Omental fat pad (tissue), 3 donors: ENCODE measurements at regions not wholly inside any gene's neighbourhood (a gene's known extent, or its start where the extent isn't known, plus 50 kb on each side); places are given as distances from the start of the nearest gene placed in this dataset.

Experiments
- ATAC-seq: fragments of 150-250 bp; one replicate; pipeline ENCODE4 v1.9.1; 2016; ENCODE audit warnings: mild to moderate bottlenecking, moderate library complexity; ENCODE audit not compliant: low FRiP score
- DNase-seq: peaks from one replicate; pipeline ENCODE4 v3.0.0-alpha.2; 2019; ENCODE audit warnings: low spot score
- TF ChIP-seq, protein P1 (sequence below), 3 donors: fragments of 450-650 bp; IDR thresholded peaks; one replicate each; pipeline ENCODE4 v1.5.1; 2016 to 2017; ENCODE audit warnings: antibody characterized with exemption in 3 of 3, mild to moderate bottlenecking in 3 of 3, moderate library complexity in 2 of 3

DNA sequence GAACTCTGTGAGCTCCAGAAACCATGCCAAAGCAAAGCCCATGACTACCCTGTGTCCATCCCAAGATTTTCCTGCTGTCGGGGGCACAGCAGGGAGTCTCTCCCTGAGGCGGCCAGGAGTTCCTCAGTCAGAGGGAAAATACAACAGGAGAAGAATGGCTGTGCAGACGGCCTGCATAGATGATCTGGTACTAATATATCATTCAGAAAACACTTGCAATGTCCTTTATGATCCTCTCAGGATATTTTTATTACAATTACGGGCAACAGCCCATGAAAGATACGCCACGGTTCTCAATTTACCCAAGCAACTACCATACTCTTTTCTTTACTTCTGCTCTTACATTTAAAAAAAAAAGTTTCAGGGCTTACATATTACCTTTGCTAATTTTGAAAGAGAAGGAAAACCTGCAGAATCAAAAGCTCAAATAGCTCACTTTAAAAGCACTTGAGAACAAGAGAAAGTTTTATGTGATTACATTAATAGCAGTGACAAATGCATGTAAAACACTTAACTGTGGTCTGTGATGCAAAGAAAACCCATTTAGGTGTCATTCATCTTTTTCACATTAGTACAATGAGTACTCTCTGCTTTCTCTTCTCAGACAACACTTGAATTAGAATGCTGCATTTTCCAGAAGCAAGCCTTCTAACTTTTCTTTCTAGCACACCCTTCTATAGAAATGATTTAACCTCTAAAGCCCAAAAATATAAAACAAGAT lies 460.8 kb downstream of the KLF5 start:
- TF ChIP-seq, protein P1, sequence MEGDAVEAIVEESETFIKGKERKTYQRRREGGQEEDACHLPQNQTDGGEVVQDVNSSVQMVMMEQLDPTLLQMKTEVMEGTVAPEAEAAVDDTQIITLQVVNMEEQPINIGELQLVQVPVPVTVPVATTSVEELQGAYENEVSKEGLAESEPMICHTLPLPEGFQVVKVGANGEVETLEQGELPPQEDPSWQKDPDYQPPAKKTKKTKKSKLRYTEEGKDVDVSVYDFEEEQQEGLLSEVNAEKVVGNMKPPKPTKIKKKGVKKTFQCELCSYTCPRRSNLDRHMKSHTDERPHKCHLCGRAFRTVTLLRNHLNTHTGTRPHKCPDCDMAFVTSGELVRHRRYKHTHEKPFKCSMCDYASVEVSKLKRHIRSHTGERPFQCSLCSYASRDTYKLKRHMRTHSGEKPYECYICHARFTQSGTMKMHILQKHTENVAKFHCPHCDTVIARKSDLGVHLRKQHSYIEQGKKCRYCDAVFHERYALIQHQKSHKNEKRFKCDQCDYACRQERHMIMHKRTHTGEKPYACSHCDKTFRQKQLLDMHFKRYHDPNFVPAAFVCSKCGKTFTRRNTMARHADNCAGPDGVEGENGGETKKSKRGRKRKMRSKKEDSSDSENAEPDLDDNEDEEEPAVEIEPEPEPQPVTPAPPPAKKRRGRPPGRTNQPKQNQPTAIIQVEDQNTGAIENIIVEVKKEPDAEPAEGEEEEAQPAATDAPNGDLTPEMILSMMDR (IDR thresholded peaks at IDR 0.05), result no peak
- no peak for DNase-seq
- ATAC-seq, result no peak

DNA sequence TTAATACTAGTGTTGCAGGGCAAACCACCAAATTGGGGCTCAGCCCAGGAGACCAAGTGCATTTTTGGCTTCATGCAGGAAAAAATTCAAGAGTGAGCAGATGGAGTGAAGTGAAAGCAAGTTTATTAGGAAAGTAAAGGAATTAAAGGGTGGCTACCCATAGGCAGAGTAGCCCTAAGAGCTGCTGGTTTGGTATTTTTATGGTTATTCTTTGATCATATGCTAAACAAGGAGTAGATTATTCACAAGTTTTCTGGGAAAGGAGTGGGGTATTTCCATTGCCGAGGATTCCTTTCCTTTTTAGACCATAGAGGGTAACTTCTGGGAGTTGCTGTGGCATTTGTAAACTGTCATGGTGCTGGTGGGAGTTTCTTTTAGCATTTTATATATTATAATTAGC lies 459.0 kb downstream of the KLF5 start:
- TF ChIP-seq, protein P1 (IDR thresholded peaks at IDR 0.05), result no peak
- no peak for DNase-seq
- no peak for ATAC-seq

DNA sequence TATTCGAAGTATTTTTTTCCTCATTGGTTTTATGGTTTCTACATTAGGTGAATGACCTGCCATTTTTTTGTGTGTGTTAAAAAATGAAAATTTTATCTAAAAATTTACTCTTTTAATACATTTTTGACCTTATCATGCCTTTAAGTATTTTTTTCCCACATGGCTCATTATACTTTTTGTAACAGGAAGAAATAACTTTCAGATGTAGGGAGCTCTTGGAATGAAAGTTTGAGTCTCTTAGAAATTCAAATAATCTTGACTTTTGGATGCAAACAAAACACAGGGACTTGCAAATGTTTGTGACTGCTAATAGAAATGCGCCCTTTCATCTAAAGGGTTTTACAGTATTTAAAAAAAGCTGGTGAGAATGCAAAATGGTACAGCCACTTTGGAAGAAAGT lies 457.9 kb downstream of the KLF5 start:
- TF ChIP-seq, protein P1 (IDR thresholded peaks at IDR 0.05), result no peak
- no peak for DNase-seq
- ATAC-seq, result no peak

DNA sequence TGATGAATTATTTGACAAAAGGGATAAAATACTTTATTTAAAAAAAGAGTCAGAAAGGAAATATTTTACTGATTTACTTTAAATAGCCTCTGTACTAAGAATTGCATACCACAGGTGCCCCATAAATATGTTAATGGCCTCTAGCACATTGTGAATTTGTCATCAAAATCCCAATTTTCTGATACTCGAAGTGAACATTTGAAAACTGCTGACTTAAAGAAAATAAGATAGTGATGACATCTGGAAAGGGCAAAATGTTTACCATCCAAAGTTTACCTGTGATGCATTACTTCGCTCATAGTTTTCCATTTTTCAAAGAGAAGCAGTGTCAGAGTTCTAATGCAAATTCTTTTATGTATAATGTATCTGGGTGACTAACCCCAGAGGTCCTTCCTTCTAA lies 455.4 kb downstream of the KLF5 start:
- TF ChIP-seq, protein P1 (IDR thresholded peaks at IDR 0.05), result no peak
- DNase-seq (no peak), ATAC-seq (no peak)

DNA sequence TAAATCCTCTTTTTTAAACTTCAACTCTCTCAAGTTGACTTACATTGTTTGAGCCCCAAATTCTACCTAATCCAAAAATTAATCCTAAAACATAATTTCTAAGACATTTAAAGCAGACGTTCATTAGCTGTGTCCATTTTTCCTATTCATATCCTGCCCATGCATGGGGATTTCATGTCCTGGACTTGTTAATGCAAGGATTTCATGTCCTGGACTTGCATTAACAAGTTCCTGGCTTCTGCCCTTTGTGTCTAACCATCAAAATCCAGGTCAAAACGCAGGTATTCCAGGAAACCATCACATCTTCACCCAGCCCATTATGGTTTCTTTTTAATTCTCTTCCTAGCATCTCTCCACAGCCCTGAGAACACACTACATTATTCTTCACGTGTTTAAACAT lies 454.9 kb downstream of the KLF5 start:
- ATAC-seq (no peak), DNase-seq (no peak)
- TF ChIP-seq, protein P1 (IDR thresholded peaks at IDR 0.05), result no peak

DNA sequence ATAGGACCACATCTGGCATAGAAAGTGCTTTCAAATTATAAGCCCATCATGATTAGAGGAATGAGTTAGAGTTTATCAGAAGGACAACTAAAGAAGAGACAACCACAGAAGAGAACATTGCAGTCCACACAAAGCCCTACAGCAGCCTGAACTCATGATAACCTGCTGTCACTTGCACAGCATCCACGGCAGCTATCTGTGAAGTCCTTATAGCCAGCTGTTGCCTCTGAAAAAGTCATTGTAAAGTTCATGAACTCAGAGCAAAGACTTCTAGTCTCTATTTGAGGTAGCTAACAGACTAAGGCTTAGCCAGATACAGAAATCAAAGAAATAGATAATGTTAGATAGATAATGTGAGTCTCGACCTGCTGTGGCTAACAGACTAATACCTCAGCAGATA lies 450.0 kb downstream of the KLF5 start:
- no peak for DNase-seq
- no peak for ATAC-seq
- TF ChIP-seq, protein P1 (IDR thresholded peaks at IDR 0.05), result no peak

DNA sequence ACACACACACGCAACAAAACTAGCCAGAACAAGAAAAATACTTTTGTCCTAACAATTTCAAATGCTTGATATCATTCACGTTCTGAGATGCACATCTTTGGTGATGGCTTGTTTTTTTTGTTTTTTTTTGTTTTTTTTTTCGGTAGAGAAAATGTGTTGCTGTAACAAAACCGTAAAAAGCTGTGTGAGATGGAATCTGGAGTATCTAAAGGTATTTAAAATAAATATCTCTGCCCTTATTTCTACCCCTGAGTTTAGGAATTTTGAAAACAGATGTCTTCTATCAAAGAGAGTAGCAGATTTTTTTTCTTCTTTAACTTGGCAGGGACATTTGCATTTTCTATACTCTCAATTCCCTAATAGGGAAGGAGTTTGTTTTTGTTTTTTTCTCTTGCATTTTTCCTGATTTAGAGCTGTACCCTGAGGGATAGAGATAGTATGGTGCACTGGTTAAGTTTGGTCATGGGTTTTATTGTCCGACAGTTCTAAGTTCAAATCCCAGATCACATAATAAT lies 446.6 kb downstream of the KLF5 start:
- ATAC-seq (no peak), DNase-seq (no peak)
- TF ChIP-seq, protein P1 (IDR thresholded peaks at IDR 0.05), result no peak
